ENCODE measurements at regions not wholly inside any gene's neighbourhood (a gene's known extent, or its start where the extent isn't known, plus 50 kb on each side); places are given as distances from the start of the nearest gene placed in this dataset.
"Not testable (repeated sequence)": the region's sequence is repeated elsewhere in the genome, so short reads cannot be mapped to it uniquely, and the experiment has no call there.

- DNase-seq (ENCODE audit: low read depth), result no peak
These were observed 192.2 kb upstream of the HS6ST1 start for GRCh38 chr2:128510701-128511397.

GRCh38 chr2:128511731-128512378 lies 193.2 kb upstream of the HS6ST1 start:
- no peak for DNase-seq (ENCODE audit: low read depth)

GRCh38 chr2:128512379-128513115 lies 193.9 kb upstream of the HS6ST1 start:
- no peak for DNase-seq (ENCODE audit: low read depth)

- DNase-seq (ENCODE audit: low read depth), result no peak
These were observed 194.7 kb upstream of the HS6ST1 start for GRCh38 chr2:128513116-128513960.

- no peak for DNase-seq (ENCODE audit: low read depth)
These were observed 195.3 kb upstream of the HS6ST1 start for GRCh38 chr2:128513961-128514283.

GRCh38 chr2:128514555-128514955 lies 195.9 kb upstream of the HS6ST1 start:
- DNase-seq (ENCODE audit: low read depth), result no peak

GRCh38 chr2:128516938-128517337 lies 198.3 kb upstream of the HS6ST1 start:
- no peak for DNase-seq (ENCODE audit: low read depth)

- not testable (repeated sequence) for DNase-seq (ENCODE audit: low read depth)
These were observed 200.4 kb upstream of the HS6ST1 start for GRCh38 chr2:128519028-128519427.

GRCh38 chr2:128519517-128520215 lies 201.0 kb upstream of the HS6ST1 start:
- DNase-seq (ENCODE audit: low read depth), result no peak

- DNase-seq (ENCODE audit: low read depth), result no peak
These were observed 201.7 kb upstream of the HS6ST1 start for GRCh38 chr2:128520340-128520739.

GRCh38 chr2:128520791-128521190 lies 202.1 kb upstream of the HS6ST1 start:
- DNase-seq (ENCODE audit: low read depth), result no peak

- no peak for DNase-seq (ENCODE audit: low read depth)
These were observed 202.8 kb upstream of the HS6ST1 start for GRCh38 chr2:128521482-128521881.

- no peak for DNase-seq (ENCODE audit: low read depth)
These were observed 204.2 kb upstream of the HS6ST1 start for GRCh38 chr2:128522829-128523228.

- DNase-seq (ENCODE audit: low read depth), result no peak
These were observed 204.8 kb upstream of the HS6ST1 start for GRCh38 chr2:128523457-128523856.

GRCh38 chr2:128524183-128524582 lies 205.5 kb upstream of the HS6ST1 start:
- DNase-seq (ENCODE audit: low read depth), result no peak

GRCh38 chr2:128525653-128526052 lies 207.0 kb upstream of the HS6ST1 start:
- DNase-seq (ENCODE audit: low read depth), result no peak

GRCh38 chr2:128526455-128526976 lies 207.8 kb upstream of the HS6ST1 start:
- no peak for DNase-seq (ENCODE audit: low read depth)

GRCh38 chr2:128528133-128528532 lies 209.5 kb upstream of the HS6ST1 start:
- DNase-seq (ENCODE audit: low read depth), result no peak

GRCh38 chr2:128530025-128530573 lies 211.4 kb upstream of the HS6ST1 start:
- no peak for DNase-seq (ENCODE audit: low read depth)

- no peak for DNase-seq (ENCODE audit: low read depth)
These were observed 213.2 kb upstream of the HS6ST1 start for GRCh38 chr2:128531856-128532255.

- no peak for DNase-seq (ENCODE audit: low read depth)
These were observed 214.4 kb upstream of the HS6ST1 start for GRCh38 chr2:128533101-128533500.

All from amniotic epithelial cell (primary cell).